ENCODE measurements at regions not wholly inside any gene's neighbourhood (a gene's known extent, or its start where the extent isn't known, plus 50 kb on each side); places are given as distances from the start of the nearest gene placed in this dataset.

DNA sequence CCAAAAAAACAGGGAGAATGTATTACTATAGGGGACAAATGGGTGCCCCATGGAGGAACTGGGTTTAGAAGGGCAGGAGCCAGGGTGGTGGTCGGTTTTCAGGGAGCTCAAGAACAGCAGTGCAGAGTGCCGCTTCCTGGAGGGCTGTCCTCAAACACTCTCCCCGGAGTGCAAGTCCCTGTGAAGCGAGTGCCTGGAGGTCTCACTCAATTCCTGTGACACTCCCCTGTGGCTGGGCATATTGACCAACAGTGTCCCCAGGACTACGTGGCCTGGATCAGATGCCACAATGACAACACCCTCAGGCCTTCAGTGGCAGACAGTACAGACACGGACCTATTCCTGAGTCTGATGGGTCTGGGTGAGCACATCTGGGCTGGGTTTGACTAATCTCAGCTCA lies 412.1 kb upstream of the IRX2 start:
- peaks cover 4 to 18% of the 10 kb centered on the region in 2 donors for H3K9me3 ChIP-seq
- DNase-seq (ENCODE audit: low spot score in 2 of 2), result no peak
- intact Hi-C loops (cut with DNase I), result no loop called here
- no peaks in the 10 kb centered on the region for H3K27me3 ChIP-seq
- H3K36me3 ChIP-seq, result no peaks in the 10 kb centered on the region
- no peak overlapping the region for H3K27ac ChIP-seq
- no peak overlapping the region for H3K4me3 ChIP-seq
- TF ChIP-seq, protein P1, sequence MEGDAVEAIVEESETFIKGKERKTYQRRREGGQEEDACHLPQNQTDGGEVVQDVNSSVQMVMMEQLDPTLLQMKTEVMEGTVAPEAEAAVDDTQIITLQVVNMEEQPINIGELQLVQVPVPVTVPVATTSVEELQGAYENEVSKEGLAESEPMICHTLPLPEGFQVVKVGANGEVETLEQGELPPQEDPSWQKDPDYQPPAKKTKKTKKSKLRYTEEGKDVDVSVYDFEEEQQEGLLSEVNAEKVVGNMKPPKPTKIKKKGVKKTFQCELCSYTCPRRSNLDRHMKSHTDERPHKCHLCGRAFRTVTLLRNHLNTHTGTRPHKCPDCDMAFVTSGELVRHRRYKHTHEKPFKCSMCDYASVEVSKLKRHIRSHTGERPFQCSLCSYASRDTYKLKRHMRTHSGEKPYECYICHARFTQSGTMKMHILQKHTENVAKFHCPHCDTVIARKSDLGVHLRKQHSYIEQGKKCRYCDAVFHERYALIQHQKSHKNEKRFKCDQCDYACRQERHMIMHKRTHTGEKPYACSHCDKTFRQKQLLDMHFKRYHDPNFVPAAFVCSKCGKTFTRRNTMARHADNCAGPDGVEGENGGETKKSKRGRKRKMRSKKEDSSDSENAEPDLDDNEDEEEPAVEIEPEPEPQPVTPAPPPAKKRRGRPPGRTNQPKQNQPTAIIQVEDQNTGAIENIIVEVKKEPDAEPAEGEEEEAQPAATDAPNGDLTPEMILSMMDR (IDR thresholded peaks at IDR 0.05), result no peak
- no peaks in the 10 kb centered on the region for H3K4me1 ChIP-seq

DNA sequence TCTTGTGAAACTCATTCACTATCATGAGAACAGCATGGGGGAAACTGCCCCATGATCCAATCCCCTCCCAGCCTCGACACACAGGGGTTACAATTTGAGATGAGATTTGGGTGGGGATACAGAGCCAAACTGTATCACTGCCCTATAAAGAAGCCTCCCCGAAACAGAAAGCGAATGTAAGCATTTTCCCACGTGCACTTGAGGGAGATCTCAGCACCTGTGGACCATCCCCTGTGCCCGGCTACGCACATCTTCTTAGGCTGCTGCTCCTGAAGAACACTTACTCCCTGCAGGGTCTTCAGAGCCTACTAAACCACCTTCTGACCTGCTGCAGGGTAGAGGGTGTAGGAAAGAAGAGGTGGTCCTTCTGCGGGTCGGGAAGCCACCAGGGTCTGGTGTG lies 410.2 kb upstream of the IRX2 start:
- intact Hi-C loops (cut with DNase I), result no loop called here
- no peak for DNase-seq (ENCODE audit: low spot score in 2 of 2)
- Histone ChIP-seq H3K4me1 (no peaks in the 10 kb centered on the region), H3K9me3 (peaks cover 0 to 7% of the 10 kb centered on the region in 2 donors), H3K27ac (no peak overlapping the region), H3K4me3 (no peak overlapping the region), H3K27me3 (no peaks in the 10 kb centered on the region), H3K36me3 (no peaks in the 10 kb centered on the region)
- TF ChIP-seq, protein P1 (IDR thresholded peaks at IDR 0.05), result no peak

DNA sequence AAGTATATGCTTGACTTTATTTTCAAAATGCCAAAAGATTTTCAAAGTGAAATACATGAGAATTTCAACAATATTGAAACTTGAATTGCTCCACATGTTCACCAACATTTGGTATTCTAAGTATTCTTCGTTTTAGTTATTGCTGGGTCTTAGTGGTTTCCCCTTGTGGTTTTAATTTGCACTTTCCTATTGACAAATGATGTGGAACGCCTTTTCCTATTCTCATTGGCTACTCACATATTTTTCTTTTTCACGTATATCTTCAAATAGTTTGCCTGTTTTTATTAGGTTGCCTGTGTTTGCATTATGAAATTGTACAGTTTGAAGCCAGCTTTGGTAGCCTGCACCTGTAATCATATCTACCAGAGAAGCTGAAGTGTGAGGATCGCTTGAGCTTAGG lies 405.7 kb upstream of the IRX2 start:
- no peaks in the 10 kb centered on the region for H3K9me3 ChIP-seq
- H3K36me3 ChIP-seq, result no peaks in the 10 kb centered on the region
- no peak overlapping the region for H3K4me3 ChIP-seq
- no peaks in the 10 kb centered on the region for H3K27me3 ChIP-seq
- TF ChIP-seq, protein P1 (IDR thresholded peaks at IDR 0.05), result no peak
- no peak overlapping the region for H3K27ac ChIP-seq
- no peaks in the 10 kb centered on the region for H3K4me1 ChIP-seq
- no peak for DNase-seq (ENCODE audit: low spot score in 2 of 2)
- intact Hi-C loops (cut with DNase I), result no loop called here

- DNase-seq (ENCODE audit: low spot score in 2 of 2), result no peak
- Histone ChIP-seq H3K4me1 (no peaks in the 10 kb centered on the region), H3K4me3 (no peak overlapping the region), H3K27me3 (no peaks in the 10 kb centered on the region), H3K9me3 (no peaks in the 10 kb centered on the region), H3K27ac (no peak overlapping the region), H3K36me3 (no peaks in the 10 kb centered on the region)
- intact Hi-C loops (cut with DNase I), result no loop called here
- TF ChIP-seq, protein P1 (IDR thresholded peaks at IDR 0.05), result no peak
Measured at GRCh38 chr5:3155717-3156116, 404.2 kb upstream of the IRX2 start.

GRCh38 chr5:3155046-3155445 lies 403.6 kb upstream of the IRX2 start:
- H3K4me3 ChIP-seq, result no peak overlapping the region
- DNase-seq (ENCODE audit: low spot score in 2 of 2), result no peak
- intact Hi-C loops (cut with DNase I), result no loop called here
- H3K27ac ChIP-seq, result no peak overlapping the region
- no peaks in the 10 kb centered on the region for H3K9me3 ChIP-seq
- H3K4me1 ChIP-seq, result no peaks in the 10 kb centered on the region
- TF ChIP-seq, protein P1 (IDR thresholded peaks at IDR 0.05), result no peak
- H3K27me3 ChIP-seq, result no peaks in the 10 kb centered on the region
- H3K36me3 ChIP-seq, result no peaks in the 10 kb centered on the region

GRCh38 chr5:3153906-3154305 lies 402.4 kb upstream of the IRX2 start:
- intact Hi-C loops (cut with DNase I), result no loop called here
- H3K27me3 ChIP-seq, result no peaks in the 10 kb centered on the region
- TF ChIP-seq, protein P1 (IDR thresholded peaks at IDR 0.05), result no peak
- no peaks in the 10 kb centered on the region for H3K9me3 ChIP-seq
- no peaks in the 10 kb centered on the region for H3K4me1 ChIP-seq
- no peaks in the 10 kb centered on the region for H3K36me3 ChIP-seq
- no peak overlapping the region for H3K27ac ChIP-seq
- no peak overlapping the region for H3K4me3 ChIP-seq
- no peak for DNase-seq (ENCODE audit: low spot score in 2 of 2)

All from ascending aorta (tissue), 2 donors.